HEK293 (cell line): ENCODE measurements at regions not wholly inside any gene's neighbourhood (a gene's known extent, or its start where the extent isn't known, plus 50 kb on each side); places are given as distances from the start of the nearest gene placed in this dataset.

Experiments used
- CTCF ChIP-seq: fragments of 450-650 bp; formaldehyde crosslinking; IDR thresholded peaks from 2 replicates; pipeline ENCODE4 v1.5.1; 2016; ENCODE audit warnings: missing biosample characterization, missing genetic modification characterization
- HOXA7 ChIP-seq: sonication (generic); formaldehyde crosslinking; IDR thresholded peaks from 2 replicates; pipeline ENCODE4 v1.8.1; 2022; ENCODE audit warnings: missing genetic modification reagents, borderline replicate concordance

GRCh38 chr18:40672590-40672989 is 1282.4 kb upstream of the PIK3C3 start:
- no peak for TF ChIP-seq CTCF (tag by site-specific recombination)
- TF ChIP-seq HOXA7, result no peak
